Karpas-422 (cell line): ENCODE measurements at regions not wholly inside any gene's neighbourhood (a gene's known extent, or its start where the extent isn't known, plus 50 kb on each side); places are given as distances from the start of the nearest gene placed in this dataset.
"Not testable (repeated sequence)": the region's sequence is repeated elsewhere in the genome, so short reads cannot be mapped to it uniquely, and the experiment has no call there.

Source experiments
- DNase-seq: peaks from one replicate; pipeline ENCODE4 v3.0.0-alpha.2; 2015
- H2AFZ ChIP-seq: fragments of 200-600 bp; sonication (generic); 2 replicates; pipeline ENCODE4 v1.6.1; 2014; ENCODE audit warnings: antibody characterized with exemption, low read length, mixed read lengths
- H3K27ac ChIP-seq: fragments of 200-600 bp; sonication (generic); 2 replicates; pipeline ENCODE4 v1.5.1; 2014; ENCODE audit warnings: mild to moderate bottlenecking, low read length, moderate library complexity
- H3K27me3 ChIP-seq: fragments of 200-600 bp; sonication (generic); 2 replicates; pipeline ENCODE4 v1.6.1; 2014; ENCODE audit warnings: low read length, mixed read lengths
- H3K36me3 ChIP-seq: fragments of 200-600 bp; sonication (generic); 2 replicates; pipeline ENCODE4 v1.6.1; 2014; ENCODE audit warnings: low read length, mixed read lengths; ENCODE audit not compliant: insufficient read depth
- H3K4me1 ChIP-seq: fragments of 200-600 bp; sonication (generic); 2 replicates; pipeline ENCODE4 v1.6.1; 2014; ENCODE audit warnings: mild to moderate bottlenecking, low read length, mixed read lengths
- H3K4me2 ChIP-seq: fragments of 200-600 bp; sonication (generic); 2 replicates; pipeline ENCODE4 v1.6.1; 2014; ENCODE audit warnings: low read length, low read depth, mild to moderate bottlenecking; ENCODE audit not compliant: poor library complexity, severe bottlenecking
- H3K4me3 ChIP-seq: fragments of 200-600 bp; sonication (generic); 2 replicates; pipeline ENCODE4 v1.5.1; 2014; ENCODE audit warnings: mild to moderate bottlenecking, antibody characterized with exemption, low read length, mixed read lengths
- H3K79me2 ChIP-seq: fragments of 200-600 bp; sonication (generic); 2 replicates; pipeline ENCODE4 v1.6.1; 2014; ENCODE audit warnings: mild to moderate bottlenecking, low read length, mixed read lengths
- H3K9ac ChIP-seq: fragments of 200-600 bp; sonication (generic); 2 replicates; pipeline ENCODE4 v1.6.0; 2014; ENCODE audit warnings: low read length
- H3K9me2 ChIP-seq: fragments of 200-600 bp; sonication (generic), shearing (Covaris generic); replicated peaks from 2 replicates; pipeline ENCODE4 v1.6.0; 2014; ENCODE audit warnings: mild to moderate bottlenecking, low read length, moderate library complexity; ENCODE audit not compliant: insufficient read depth
- H3K9me3 ChIP-seq: fragments of 300-700, 200-600 bp; sonication (generic); 2 replicates; pipeline ENCODE4 v1.6.1; 2014; ENCODE audit warnings: low read length, mixed read lengths
- H4K20me1 ChIP-seq: fragments of 200-600 bp; sonication (generic); 2 replicates; pipeline ENCODE4 v1.6.1; 2014; ENCODE audit warnings: mild to moderate bottlenecking, antibody characterized with exemption, low read length, low read depth; ENCODE audit not compliant: insufficient read depth

DNA sequence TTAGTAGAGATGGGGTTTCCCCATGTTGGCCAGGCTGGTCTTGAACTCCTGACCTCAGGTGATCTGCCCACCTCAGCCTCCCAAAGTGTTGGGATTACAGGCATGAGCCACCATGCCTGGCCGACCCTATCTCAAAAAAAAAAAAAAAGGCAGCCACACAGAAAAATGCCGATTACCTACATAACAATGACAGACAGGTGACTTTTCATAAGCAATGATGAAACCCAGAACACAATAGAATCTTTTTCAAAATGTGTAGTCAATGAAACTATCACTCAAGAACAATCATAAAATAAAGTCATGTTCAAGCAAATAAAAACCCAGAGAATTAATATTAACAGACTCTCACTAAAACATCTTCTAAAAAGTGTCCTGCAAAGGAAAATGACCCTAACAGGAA lies 135.6 kb upstream of the MVB12B start:
- not testable (repeated sequence) for H3K9me2 ChIP-seq, H3K4me3 ChIP-seq, H3K79me2 ChIP-seq, H3K27me3 ChIP-seq, H3K9me3 ChIP-seq, H3K9ac ChIP-seq, H2AFZ ChIP-seq, DNase-seq, H3K36me3 ChIP-seq, H4K20me1 ChIP-seq, H3K27ac ChIP-seq, H3K4me1 ChIP-seq, H3K4me2 ChIP-seq

DNA sequence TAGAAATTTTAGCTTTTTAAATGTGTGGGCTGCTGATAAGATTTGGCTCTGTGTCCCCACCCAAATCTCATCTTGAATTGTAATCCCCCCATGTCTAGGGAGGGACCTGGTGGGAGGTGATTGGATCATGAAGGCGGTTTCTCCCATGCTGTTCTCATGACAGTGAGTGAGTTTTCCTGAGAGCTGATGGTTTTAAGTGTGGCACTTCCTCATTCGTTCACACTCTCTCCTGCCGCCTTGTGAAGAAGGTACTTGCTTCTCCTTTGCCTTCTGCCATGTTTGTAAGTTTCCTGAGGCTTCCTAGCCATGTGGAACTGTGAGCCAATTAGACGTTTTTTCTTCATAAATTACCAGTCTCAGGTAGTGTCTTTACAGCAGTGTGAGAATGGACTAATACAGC lies 127.8 kb upstream of the MVB12B start:
- no peak for DNase-seq
- Histone ChIP-seq H3K4me1 (no peaks in the 10 kb centered on the region), H3K27ac (no peak overlapping the region), H3K9ac (no peak overlapping the region), H3K4me3 (no peak overlapping the region), H3K9me3 (no peaks in the 10 kb centered on the region), H3K36me3 (no peaks in the 10 kb centered on the region), H3K9me2 (no peaks in the 10 kb centered on the region), H3K79me2 (no peaks in the 10 kb centered on the region), H2AFZ (no peak overlapping the region), H3K27me3 (0 out of 2 replicates have a peak, but pooled peaks cover 2% of the 10 kb centered on the region), H4K20me1 (no peaks in the 10 kb centered on the region), H3K4me2 (no peak overlapping the region)

DNA sequence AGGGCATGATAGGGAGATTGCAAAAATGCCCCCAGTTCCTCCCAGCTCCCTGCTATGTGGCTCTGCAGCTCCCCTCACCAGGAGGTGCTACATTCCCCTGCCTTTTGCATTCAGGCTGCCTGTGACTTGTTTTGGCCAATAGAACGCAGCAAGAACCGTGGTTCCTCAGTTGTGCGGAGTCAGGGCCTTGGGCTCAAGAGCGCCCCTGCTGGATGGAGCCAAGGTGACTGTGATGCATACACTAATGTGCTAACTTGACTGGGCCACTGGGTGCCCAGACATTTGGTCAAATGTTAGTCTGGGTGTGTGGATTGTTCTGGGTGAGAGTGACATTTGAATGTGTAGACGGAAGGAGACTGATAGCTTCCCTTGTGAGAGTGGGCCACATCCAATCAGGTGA lies 123.3 kb upstream of the MVB12B start:
- H3K9me3 ChIP-seq, result no peaks in the 10 kb centered on the region
- H3K27me3 ChIP-seq, result 0 out of 2 replicates have a peak, but pooled peaks cover 2% of the 10 kb centered on the region
- peaks cover 11% of the 10 kb centered on the region for H3K4me1 ChIP-seq
- no peak overlapping the region for H3K27ac ChIP-seq
- H3K9me2 ChIP-seq, result no peaks in the 10 kb centered on the region
- no peak overlapping the region for H3K4me3 ChIP-seq
- no peak overlapping the region for H3K9ac ChIP-seq
- no peak for DNase-seq
- H2AFZ ChIP-seq, result no peak overlapping the region
- no peak overlapping the region for H3K4me2 ChIP-seq
- H3K79me2 ChIP-seq, result no peaks in the 10 kb centered on the region
- no peaks in the 10 kb centered on the region for H4K20me1 ChIP-seq
- no peaks in the 10 kb centered on the region for H3K36me3 ChIP-seq

DNA sequence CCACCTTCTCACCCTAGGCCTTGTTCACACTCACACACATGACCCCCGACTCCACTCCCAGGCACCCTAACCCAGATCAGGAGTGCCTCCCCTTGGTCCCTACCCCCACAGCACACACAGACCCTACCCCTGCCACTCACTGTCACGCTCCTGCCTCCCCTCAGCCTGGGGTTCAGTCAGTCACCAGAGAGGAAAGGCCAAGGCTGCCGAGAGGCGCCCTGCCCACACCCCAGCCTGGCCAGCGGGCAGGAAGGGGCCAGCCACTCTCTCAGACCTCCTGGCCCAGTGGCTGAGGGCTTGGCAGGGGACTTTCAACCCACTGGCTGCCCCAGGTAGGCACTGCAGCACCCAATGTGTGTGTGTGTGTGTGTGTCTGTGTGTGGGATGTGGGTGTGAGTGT lies 122.4 kb upstream of the MVB12B start:
- H4K20me1 ChIP-seq, result no peaks in the 10 kb centered on the region
- no peaks in the 10 kb centered on the region for H3K9me2 ChIP-seq
- no peak overlapping the region for H3K4me2 ChIP-seq
- no peaks in the 10 kb centered on the region for H3K79me2 ChIP-seq
- H3K36me3 ChIP-seq, result no peaks in the 10 kb centered on the region
- no peak overlapping the region for H3K27ac ChIP-seq
- H3K27me3 ChIP-seq, result no peaks in the 10 kb centered on the region
- no peak for DNase-seq
- no peak overlapping the region for H3K4me3 ChIP-seq
- no peaks in the 10 kb centered on the region for H3K9me3 ChIP-seq
- H3K9ac ChIP-seq, result no peak overlapping the region
- no peak overlapping the region for H2AFZ ChIP-seq
- H3K4me1 ChIP-seq, result peaks cover 11% of the 10 kb centered on the region

DNA sequence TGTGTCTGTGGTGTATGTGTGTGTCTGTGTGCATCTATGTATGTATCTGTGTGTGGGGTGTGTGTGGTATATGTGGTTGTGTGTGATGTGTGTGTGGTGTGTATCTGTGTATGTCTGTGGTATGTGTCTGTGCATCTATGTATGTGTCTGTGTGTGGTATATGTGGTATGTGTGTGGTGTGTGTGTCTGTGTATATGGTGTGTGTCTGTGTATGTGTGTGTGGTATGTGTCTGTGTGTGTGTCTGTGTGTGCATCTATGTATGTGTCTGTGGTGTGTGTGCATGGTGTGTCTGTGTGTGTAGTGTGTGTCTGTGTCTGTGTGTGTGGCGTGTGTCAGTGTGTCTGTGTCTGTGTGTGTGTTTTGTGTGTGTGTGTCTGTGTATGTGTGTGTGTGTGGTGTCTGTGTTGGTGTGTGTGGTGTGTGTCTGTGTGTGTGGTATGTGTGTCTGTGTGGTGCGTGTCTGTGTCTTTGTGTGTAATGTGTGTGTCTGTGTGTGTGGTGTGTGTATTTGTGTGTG lies 121.9 kb upstream of the MVB12B start:
- Histone ChIP-seq H3K27me3 (no peaks in the 10 kb centered on the region; the same call in 1 of the 2 replicates), H3K4me3 (no peak overlapping the region), H4K20me1 (no peaks in the 10 kb centered on the region), H3K9ac (no peak overlapping the region), H3K9me2 (no peaks in the 10 kb centered on the region), H2AFZ (no peak overlapping the region), H3K79me2 (no peaks in the 10 kb centered on the region), H3K4me2 (peak overlapping the region; percentile 30), H3K27ac (no peak overlapping the region), H3K4me1 (peaks cover 11% of the 10 kb centered on the region), H3K9me3 (no peaks in the 10 kb centered on the region), H3K36me3 (no peaks in the 10 kb centered on the region)
- no peak for DNase-seq

DNA sequence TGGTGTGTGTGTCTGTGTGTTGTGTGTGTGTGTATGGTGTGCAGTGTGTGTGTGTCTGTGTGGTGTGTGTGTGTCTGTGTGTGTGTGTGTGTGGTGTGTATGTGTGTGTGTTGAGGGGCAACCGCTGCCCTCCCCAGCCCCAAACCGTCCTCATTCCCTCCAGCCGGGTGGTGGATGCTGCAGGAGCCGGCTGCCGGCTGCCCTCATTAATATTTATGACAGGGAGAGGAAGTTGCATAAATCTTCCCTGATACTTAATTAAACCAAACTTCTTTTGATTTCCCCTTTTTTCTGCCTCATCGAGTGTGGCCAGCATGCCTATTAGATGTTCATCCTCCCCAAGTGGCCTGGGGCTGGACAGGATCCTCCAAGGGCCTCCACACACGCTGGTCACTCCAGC lies 121.4 kb upstream of the MVB12B start:
- no peaks in the 10 kb centered on the region; the same call in 1 of the 2 replicates for H3K27me3 ChIP-seq
- peaks cover 11% of the 10 kb centered on the region for H3K4me1 ChIP-seq
- no peak overlapping the region for H3K4me3 ChIP-seq
- H3K79me2 ChIP-seq, result no peaks in the 10 kb centered on the region
- H3K4me2 ChIP-seq, result peak overlapping the region; percentile 30
- H3K9me3 ChIP-seq, result no peaks in the 10 kb centered on the region
- no peak overlapping the region for H3K9ac ChIP-seq
- DNase-seq, result peak; percentile 60
- no peak overlapping the region for H3K27ac ChIP-seq
- no peak overlapping the region for H2AFZ ChIP-seq
- H3K9me2 ChIP-seq, result no peaks in the 10 kb centered on the region
- H4K20me1 ChIP-seq, result no peaks in the 10 kb centered on the region
- H3K36me3 ChIP-seq, result no peaks in the 10 kb centered on the region

DNA sequence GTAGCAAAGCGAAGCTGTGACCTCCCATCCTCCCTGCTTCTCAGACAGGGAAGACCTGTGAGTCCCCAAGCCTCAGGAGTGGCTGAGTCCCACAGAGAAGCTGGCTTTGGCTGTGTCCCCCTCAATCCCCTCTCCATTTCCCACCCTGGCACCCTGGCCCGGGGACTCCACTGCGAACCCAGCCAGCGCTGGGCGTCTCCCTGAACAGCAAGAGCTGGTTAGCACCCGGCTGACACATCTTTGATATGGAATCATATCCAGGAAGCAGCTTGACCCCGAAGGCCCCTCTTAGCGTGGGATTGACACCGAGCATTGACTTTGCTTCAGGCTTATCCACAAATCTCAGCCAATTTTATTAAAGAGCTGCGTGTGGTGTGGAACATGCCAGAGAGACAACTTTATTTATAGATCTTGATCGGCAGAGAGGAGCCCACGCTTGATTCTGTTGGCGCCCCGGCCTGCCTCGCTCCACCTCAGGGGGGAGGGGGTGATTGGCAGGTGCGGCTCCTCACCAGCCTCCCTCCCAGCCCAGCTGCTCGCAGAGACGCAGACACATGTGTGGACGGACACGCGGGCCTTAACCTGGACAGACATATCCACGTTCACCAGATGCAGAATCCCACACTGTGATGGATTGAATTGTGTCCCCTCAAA lies 120.7 kb upstream of the MVB12B start:
- no peak overlapping the region for H3K4me3 ChIP-seq
- no peak overlapping the region for H3K9ac ChIP-seq
- H3K9me3 ChIP-seq, result no peaks in the 10 kb centered on the region
- no peaks in the 10 kb centered on the region for H3K79me2 ChIP-seq
- peaks cover 11% of the 10 kb centered on the region for H3K4me1 ChIP-seq
- H3K27me3 ChIP-seq, result no peaks in the 10 kb centered on the region; the same call in 1 of the 2 replicates
- H2AFZ ChIP-seq, result no peak overlapping the region
- DNase-seq, result no peak
- peak overlapping the region; percentile 30 for H3K4me2 ChIP-seq
- H4K20me1 ChIP-seq, result no peaks in the 10 kb centered on the region
- no peaks in the 10 kb centered on the region for H3K36me3 ChIP-seq
- no peak overlapping the region for H3K27ac ChIP-seq
- no peaks in the 10 kb centered on the region for H3K9me2 ChIP-seq

DNA sequence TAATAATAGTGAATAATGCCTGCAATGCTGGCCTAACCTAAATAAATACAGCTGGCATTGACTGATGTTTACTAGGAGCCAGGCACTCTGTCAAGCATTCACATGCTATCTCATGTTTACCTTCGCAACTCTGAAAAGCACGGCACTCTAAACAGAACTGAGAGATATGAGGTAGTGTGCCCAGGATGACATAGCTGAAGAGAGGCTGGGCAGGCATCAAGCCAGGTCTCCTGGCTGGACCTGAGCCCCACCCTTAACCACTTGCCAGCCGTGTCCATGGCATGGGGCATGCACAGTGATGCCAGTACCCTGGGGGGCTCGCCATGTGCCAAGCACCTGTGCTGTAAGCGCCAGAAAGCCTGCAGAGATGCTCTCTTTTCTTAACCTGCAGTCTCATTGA lies 119.4 kb upstream of the MVB12B start:
- Histone ChIP-seq H3K36me3 (no peaks in the 10 kb centered on the region), H4K20me1 (no peaks in the 10 kb centered on the region), H3K27ac (no peak overlapping the region), H2AFZ (no peak overlapping the region), H3K4me3 (no peak overlapping the region), H3K79me2 (no peaks in the 10 kb centered on the region), H3K9me2 (no peaks in the 10 kb centered on the region), H3K27me3 (no peaks in the 10 kb centered on the region; the same call in 1 of the 2 replicates), H3K9ac (no peak overlapping the region), H3K4me2 (no peak overlapping the region), H3K9me3 (no peaks in the 10 kb centered on the region), H3K4me1 (peaks cover 11% of the 10 kb centered on the region)
- DNase-seq, result no peak
